GM18511 (cell line): ENCODE measurements at regions not wholly inside any gene's neighbourhood (a gene's known extent, or its start where the extent isn't known, plus 50 kb on each side); places are given as distances from the start of the nearest gene placed in this dataset.
"Not testable (repeated sequence)": the region's sequence is repeated elsewhere in the genome, so short reads cannot be mapped to it uniquely, and the experiment has no call there.

Experiments used
- ATAC-seq: cut with Tn5 transposase; IDR thresholded peaks from one replicate; pipeline ENCODE4 v1.9.1; 2021; ENCODE audit warnings: mild to moderate bottlenecking, moderate library complexity; ENCODE audit not compliant: unreplicated experiment

DNA sequence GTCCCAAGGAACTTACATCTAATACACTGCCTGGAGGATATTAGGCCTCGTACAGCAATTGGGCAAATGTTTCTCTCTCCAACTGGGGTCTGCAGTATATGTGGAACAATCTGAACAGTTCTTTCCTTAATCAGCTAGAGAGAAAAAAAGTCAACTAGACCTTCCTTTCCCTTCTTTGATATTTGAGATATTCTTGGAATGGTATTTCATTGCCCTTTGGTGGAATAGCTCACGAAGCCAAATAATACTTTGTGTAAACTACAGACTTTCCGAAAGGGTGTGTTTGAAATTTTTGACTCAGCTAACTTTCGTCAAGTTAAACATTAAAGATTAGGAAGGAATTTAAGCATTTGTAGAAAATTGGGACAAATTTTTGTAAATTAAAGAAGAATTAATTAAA, 425.6 kb downstream of the RWDD3 start:
- no peak for ATAC-seq

DNA sequence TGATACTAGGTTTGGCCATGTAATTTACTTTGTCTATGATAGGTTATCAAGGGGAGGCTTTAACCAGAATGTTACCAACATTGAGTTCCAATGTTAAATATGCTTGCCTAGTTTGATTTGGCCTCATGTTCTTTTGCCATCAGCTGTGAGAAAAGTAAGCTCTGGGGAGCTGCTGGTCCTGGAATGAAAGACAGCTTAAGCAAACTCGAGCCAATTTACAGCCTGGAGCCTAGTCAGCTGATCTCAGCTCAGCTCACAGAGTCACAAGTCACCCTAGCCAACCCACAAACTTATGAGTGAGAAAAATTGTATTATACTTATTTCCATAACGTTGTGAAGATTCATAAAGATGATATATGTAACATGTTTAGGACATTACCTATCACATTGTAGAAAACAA, 426.7 kb downstream of the RWDD3 start:
- no peak for ATAC-seq

DNA sequence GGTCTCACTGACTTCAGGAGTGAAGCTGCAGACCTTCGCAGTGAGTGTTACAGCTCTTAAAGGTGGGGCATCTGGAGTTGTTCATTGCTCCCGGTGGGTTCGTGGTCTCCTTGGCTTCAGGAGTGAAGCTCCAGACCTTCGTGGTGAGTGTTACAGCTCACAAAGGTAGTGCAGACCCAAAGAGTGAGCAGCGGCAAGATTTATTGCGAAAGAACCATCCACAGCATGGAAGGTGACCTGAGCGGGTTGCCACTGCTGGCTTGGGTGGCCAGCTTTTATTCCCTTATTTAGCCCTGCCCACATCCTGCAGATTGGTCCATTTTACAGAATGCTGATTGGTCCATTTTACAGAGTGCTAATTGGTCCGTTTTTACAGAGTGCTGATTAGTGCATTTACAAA, 429.5 kb downstream of the RWDD3 start:
- ATAC-seq, result not testable (repeated sequence)

DNA sequence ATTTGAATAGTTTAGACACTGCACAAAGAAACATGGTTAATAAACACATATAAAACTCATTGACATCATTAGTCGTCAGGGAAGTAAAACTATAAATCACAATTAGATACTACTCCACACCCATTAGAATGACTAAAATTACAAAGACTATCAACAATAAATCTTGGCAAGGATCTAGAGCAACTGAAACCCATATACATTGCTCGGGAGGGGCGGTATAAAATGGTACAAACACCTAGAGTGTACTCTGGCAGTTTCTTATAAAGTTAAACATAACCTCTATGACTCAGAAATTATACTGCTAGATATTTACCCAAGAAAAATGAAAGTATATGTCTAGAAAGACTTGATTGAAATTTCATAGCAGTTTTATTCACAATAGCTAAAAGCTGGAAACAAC, 434.2 kb downstream of the RWDD3 start:
- no peak for ATAC-seq

DNA sequence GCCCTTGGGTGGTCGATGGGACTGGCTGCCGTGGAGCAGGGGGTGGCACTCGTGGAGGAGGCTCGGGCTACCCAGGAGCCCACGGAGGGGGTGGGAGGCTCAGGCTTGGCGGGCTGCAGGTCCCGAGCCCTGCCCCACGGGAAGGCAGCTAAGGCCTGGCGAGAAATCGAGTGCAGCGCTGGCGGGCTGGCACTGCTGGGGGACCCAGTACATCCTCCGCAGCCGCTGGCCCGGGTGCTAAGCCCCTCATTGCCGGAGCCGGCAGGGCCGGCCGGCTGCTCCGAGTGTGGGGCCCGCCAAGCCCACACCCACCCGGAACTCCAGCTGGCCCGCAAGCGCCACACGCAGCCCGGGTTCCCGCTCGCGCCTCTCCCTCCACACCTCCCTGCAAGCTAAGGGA, 435.6 kb downstream of the RWDD3 start:
- not testable (repeated sequence) for ATAC-seq

DNA sequence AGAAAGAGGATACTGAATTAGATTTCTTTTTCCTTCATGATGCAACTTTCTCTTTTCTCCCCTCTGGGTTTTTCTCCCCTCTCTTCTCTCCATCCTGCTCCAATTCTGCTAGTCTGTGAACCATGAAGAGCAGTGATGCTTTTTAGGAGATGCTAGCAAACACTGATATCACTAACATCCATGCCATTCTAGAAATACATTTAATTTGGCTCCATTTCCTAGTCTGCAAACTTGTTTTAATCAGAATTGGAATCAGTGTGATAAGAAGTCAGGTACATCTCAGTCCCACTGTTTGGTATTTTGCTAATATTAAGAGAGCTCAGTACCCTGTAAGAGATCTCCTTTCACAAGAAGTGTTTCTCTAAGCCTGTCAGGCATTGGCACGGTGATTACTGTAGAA, 437.1 kb downstream of the RWDD3 start:
- ATAC-seq, result no peak

DNA sequence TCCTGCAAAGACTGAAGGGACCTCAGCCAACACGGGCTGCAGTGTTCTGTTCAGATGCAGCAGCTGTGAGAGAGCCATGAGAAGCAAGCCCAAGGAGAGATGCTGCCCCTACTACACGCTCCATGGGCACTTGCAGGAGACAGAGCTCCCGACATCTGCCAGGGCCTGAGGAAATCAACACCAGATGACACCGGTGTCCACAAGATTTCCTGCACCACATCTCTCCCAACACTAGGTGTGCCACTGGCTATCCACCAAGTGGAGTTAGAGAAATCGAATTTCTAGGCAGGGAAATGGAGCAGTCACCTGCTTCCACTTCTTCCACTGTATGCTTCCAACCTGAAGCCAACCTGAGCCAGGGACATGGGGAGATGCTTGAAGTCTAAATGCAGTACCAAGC, 445.3 kb downstream of the RWDD3 start:
- no peak for ATAC-seq

DNA sequence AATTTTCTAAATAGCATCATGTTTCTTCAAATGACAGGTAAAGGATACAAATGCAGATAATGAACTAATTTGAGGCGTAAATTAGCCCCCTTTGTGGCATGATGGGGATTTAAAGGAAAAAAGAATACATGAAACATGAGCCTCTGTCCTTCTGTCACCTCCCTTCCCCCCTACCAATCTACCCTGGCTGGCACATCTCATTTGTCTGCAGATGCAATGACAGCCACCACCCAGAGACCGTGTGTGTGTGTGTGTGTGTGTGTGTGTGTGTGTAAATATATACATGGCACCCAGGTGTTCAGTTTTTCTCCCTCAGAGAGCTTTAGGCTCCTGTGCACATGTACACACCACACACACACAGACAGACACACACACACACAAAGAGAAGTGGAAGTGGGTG, 451.1 kb downstream of the RWDD3 start:
- no peak for ATAC-seq

DNA sequence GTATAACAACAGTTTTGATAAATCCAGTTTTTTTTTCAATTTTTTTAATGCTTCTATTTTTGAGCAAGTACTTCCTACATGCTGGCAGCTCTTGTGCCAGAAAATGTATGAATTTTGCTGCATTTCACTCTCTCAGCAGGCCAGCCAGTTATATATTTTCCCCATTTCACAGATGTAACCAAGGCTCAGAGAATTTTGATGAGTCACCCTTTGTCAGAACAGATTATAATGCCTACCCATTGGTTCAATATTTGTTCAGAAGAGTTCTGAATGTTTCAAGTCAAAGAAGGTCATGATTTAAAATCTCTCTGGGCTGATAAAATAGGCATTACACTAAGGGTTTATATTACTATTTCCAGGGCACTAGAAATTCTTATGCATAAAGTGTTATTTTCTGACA, 452.2 kb downstream of the RWDD3 start:
- ATAC-seq, result no peak

DNA sequence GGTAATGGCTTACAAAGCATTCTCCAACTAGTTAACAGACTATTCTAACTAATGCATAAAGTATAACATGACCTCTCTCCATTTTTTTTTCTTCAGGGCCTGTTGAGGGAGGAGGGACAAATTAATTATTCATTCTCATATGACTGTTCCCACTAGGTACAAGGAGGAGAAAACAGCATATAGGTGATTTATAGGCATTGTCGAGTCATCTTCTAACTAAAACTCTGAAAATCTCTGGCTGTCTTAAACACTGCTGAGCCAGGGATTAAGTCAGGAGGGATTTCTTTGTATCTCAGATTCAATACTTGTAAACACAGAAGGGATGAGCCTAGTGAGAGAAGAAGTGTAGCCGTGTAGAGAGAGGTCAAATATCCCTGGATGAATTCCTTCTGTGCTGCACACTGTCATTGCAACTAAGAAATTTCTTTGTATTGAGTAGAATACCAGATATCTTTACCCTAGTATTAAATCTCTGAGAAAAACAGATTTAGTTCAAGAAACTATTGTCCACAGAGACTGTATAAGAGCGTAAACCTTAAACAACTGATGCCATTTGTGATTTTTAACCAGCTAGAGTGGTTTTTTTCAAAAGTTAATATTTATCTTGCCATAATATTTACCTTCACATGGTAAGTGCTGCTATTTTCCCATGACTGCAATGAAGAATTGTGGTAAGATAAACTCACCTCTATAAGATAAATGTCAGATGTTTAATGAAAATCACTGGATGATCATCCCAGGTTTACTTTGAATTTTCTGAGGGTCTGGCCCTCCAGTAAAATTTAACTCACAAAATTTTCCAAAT, 465.3 kb downstream of the RWDD3 start:
- no peak for ATAC-seq

DNA sequence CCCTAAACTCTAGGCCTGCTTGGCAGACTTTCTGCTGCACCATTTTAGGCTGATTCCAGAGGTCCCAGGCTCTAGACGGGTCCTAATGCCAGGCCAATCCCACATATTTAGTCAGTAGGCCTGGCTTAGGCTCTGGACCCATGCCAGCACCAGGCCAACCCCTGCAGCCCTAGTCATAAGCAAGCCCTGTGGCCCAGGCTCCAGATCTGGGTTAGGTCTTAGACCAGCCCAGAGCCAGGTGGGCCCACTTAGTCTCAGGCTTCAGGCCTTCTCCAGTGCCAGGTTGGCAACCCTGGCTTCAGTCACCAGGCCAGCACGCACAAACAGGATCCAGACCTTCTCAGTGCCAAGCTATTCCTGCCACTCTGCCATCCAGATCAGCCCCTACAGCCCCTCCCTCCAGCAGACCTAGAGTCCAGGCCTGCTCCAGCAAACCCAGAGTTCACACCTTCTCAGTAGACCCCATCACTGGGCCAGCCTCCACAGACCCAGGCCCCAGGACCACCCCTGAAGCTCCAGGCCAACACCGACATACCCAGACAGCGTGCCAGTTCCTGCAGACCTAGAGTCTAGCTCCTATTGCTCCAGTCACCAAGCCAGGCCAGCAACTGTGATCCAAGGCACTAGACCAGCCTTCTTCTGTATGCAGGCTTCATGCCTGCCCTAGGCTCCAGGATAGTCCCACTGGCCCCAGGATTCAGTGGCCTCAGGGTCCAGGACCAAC, 467.6 kb downstream of the RWDD3 start:
- ATAC-seq, result no peak

DNA sequence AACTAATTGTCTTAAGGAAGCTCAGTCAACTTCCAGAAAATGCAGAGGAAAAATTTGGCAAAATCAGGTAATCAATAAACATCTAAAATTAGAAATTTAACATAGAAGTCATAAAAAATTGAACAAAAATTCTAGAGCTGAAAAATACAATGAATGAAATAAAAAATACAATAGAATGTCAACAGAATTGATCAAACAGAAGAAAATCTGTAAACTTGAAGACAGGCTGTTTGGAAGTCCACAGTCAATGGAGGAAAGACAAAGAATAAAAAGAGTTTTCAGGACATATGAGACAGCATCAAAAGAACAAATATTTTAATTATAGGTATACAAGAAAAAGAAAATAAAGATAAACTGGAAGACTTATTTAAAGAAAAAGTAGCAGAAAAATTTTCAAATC, 469.0 kb downstream of the RWDD3 start:
- ATAC-seq, result no peak

DNA sequence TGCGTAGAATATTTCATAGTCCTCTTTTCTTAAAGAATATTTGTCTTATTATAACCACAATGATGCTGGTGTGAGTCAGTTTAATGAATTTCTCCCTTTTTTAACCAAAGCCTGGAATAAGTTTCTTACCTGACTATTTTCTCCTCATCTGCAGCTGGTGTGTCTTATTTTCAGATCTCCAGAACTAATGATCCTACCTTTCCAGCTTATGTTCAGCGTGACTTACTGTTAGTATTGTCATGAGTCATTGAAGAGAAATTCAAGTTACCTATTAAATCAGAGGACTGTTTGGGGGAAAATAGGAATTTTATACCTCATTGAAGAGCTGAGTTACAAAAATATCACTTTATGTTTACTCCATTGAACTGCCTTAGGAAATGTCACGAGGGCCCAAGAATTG, 482.1 kb downstream of the RWDD3 start:
- no peak for ATAC-seq

DNA sequence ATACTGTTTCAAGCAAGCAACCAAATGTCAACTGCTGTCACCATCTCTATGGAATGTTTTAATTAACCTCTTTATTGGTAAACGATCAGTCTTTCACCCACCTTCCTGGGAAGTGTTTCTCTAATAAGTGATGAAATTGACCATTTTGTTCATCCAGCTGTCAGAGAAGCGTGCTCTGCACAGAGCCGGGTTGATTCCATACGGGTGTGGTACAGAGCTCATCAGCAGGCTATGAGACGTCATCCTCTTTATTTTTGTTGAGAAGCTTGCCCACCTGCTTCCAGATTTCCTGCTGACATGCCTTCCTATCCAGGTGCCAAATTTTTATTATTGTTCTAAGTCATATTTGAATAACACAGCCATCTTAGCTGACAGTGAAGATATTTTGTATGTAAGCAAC, 482.5 kb downstream of the RWDD3 start:
- no peak for ATAC-seq

DNA sequence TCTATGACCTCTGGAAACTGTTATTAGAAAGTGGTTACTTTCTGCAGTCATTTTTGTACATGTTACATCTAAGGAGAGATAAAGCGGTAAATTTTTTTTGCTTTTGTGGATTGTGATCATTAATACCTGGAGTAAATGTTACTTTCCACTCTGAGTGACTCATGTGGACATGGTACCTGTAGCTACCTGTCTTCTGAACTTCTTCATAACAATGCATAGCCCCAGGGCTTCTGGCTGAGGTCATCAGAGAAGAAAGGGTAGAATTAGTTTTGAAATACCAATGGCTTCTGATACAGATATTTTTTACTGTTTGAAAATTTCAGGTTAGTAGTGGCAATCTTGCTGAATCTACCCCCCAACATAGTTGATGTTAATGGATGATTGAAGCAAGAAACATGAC, 489.3 kb downstream of the RWDD3 start:
- ATAC-seq, result no peak

DNA sequence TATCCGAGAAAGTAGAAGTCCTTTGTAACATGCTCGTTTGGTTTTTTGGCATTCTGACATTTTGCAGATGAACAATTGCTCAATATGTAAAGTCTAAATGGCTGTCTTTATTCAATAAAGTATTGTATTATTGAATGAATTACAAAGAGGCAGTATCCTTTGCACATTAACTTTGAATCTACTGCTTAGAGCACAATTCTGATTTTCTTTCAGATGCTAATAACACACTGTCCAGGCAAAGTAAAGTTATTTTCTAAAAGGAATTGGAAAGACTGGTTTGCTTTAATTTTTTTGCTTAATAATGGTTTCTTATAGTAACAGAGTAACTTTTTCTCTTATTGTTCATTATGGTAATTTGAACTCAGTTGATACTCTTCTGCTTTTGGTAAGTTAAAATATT, 494.8 kb downstream of the RWDD3 start:
- ATAC-seq, result no peak

DNA sequence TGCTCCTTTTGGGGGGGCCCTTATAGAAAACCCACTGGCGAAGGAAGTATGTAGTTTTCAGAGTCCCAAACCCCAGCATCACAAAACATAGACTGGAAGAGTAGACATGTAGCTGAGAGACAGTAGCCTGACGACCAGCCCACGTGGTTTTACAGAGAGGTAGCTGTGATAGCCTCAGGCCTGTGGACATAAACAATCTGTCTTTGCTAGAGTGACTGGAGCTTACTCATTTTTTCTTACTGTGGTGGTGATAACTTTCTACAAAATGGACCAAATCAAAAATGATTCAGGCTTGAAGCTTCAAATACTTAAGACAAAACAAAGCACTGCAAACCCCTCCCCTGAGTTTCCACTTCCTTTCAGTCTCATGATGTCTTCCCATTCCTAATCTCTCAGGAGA, 497.0 kb downstream of the RWDD3 start:
- ATAC-seq, result no peak

DNA sequence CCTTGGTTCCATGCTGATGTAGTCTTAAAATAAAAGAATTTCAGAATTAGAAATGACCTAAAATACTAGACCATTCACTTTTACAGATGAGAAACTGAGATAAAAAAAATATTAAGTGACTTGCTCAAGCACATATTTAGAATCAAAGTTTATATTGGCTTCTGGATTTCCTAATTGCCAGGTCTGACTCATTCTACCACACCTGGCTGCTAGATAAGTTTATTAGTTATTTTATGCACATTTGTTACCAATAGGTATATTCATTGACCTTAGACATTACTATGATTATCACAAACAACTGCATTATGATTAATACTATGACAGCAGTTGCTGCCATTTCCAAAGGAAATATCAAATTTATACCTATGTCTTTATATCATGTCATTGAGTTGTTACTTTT, 497.5 kb downstream of the RWDD3 start:
- no peak for ATAC-seq

DNA sequence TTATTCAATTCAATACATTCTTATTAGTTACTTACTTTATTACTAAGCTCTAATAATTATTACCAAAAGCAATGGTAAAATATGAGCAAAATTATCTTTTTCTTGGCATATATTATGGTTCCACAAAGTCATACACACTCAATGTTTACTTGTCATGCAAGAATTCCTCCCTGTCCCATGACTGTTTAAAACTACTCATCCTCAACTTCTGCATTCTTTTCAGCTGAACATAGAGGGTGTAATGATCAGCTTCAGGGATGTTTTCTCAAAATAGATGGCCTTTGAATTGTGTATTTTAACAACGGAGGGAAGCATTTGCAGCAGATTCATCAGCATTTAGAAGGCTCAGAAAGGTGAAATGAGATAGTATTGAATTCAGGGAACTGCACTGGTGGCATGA, 499.0 kb downstream of the RWDD3 start:
- ATAC-seq, result no peak

DNA sequence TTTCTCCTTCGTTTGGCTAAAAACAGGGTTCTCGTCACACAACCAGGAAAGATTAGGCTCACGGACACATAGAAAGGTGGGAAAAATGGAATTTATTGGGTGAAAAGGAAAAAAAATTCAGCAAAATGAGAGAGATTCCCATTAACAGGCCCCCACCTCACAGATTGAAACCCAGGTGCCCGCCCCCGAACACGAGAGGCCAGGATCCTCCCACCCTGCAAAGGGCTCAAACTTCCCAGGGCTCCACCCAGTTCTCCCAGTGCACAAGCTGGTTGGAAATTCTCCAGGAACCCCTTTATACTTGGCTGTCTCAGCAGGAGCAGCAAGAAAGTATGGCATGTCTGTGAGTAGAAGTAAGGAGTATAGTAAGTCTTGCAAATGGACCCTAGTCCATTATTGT, 499.7 kb downstream of the RWDD3 start:
- no peak for ATAC-seq

DNA sequence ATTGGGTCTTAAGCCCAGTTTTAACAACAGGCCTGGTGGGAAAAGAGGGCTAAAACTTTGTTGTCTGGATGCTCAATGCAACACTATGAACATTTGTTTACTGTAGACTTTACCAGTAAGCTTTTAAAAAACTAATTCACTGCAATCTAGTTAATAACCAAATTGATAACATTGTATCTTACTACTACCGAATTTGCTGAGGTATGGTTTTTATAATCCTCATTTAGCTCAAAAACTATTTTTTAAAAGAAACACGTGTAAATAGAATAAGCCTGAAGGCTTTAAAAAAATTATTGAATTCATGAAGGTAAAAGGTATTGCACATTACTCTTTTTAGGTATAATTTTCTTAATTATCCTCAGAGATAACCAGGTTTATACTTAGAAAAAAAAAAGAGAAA, 500.6 kb downstream of the RWDD3 start:
- no peak for ATAC-seq

DNA sequence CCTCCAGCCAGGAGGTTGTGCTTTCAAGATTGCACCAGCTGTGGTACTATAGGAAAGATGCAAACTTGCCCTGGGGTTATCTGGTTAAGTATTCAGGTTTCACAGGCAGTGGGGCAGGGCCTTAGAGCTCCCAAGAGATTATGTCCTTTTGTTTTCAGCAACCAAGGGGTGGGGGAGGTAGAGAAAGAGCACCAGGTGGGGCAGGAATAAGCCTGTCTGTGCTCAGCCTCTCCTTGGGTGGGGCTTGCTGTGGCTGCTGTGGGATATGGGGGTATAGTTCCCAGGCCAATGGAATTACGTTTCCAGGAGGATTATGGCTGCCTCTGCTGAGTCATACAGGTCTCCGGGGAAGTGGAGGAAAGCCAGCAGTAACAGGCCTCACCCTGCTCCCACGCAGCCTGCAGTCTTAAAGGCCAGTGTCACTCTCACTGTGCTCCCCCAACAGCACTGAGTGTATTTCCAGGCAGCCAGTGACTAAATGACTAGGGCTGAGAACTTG, 508.6 kb downstream of the RWDD3 start:
- no peak for ATAC-seq
